Small intestine (tissue), 7 donors: ENCODE measurements at regions not wholly inside any gene's neighbourhood (a gene's known extent, or its start where the extent isn't known, plus 50 kb on each side); places are given as distances from the start of the nearest gene placed in this dataset.

ENCODE experiments used
- DNase-seq, 2 donors: peaks; one replicate each; pipeline versions ENCODE4 v3.0.0 to v3.0.0-alpha.2; 2013
- FAIRE-seq: peaks from 2 replicates; lab custom pipeline; 2012; peaks lifted over from hg19 to GRCh38; lab: Jason Lieb, UNC
- H3K27ac ChIP-seq, 3 donors: one replicate each; pipeline ENCODE4 v1.5.1; 2013; ENCODE audit warnings: low read length in 2 of 3, mild to moderate bottlenecking in 2 of 3, control low read depth in 1 of 3, inconsistent platforms in 1 of 3, low read depth in 1 of 3, moderate library complexity in 1 of 3
- H3K27me3 ChIP-seq, 3 donors: one replicate each; pipeline ENCODE4 v1.6.1; 2013; ENCODE audit warnings: low read length in 3 of 3, inconsistent platforms in 1 of 3; ENCODE audit not compliant: control insufficient read depth in 3 of 3, insufficient read depth in 3 of 3
- H3K36me3 ChIP-seq, 3 donors: one replicate each; pipeline ENCODE4 v1.6.1; 2013; ENCODE audit warnings: low read length in 3 of 3, inconsistent platforms in 1 of 3, low read depth in 1 of 3, mild to moderate bottlenecking in 1 of 3, moderate library complexity in 1 of 3; ENCODE audit not compliant: control insufficient read depth in 3 of 3, insufficient read depth in 2 of 3
- H3K4me1 ChIP-seq, 3 donors: one replicate each; pipeline ENCODE4 v1.6.1; 2013; ENCODE audit warnings: low read length in 2 of 3, inconsistent platforms in 1 of 3, low read depth in 1 of 3, mild to moderate bottlenecking in 1 of 3, moderate library complexity in 1 of 3; ENCODE audit not compliant: control insufficient read depth in 3 of 3, insufficient read depth in 2 of 3
- H3K4me3 ChIP-seq, 3 donors: one replicate each; pipeline ENCODE4 v1.5.1; 2013; ENCODE audit warnings: low read length in 3 of 3, control low read depth in 1 of 3, inconsistent platforms in 1 of 3, low read depth in 1 of 3, mild to moderate bottlenecking in 1 of 3, moderate library complexity in 1 of 3
- H3K9me3 ChIP-seq, 2 donors: one replicate each; pipeline ENCODE4 v1.6.1; 2013; ENCODE audit warnings: low read depth in 1 of 2, low read length in 1 of 2; ENCODE audit not compliant: control insufficient read depth in 2 of 2, insufficient read depth in 1 of 2
- WGBS, 3 donors: extraction: QIAGEN DNeasy Blood & Tissue Kit; methylation state at CpG; one replicate each; pipeline ENCODE4 v1.1.7; 2013; 5-methylcytosine and 5-hydroxymethylcytosine counted together
- donor health status: healthy with polysubstance abuse.
- donor health status: control.
- donor health status: control.
- donor health status: Bipolar disorder and iron deficiency.
- donor health status: healthy.

DNA sequence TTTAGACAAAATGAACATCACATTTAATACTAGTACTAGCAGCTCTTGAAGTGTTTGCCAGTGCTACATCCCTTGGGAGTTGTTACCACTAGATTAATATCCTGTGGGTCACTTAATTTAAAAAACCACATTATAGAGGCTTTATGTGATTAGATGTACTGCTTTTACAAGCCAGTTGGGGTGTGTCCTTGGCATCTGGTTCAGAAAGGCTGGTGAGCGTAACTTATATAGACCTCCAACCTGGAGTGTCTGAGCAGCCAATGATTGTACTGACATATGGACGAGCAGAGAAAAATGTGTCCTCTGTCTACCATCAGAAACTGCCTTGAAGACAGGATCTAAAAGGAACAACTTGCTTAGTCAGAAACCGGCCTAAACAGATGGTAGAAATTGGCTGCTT, 306.2 kb upstream of the ATP11B start:
- H3K4me1 ChIP-seq, result no peaks in the 10 kb centered on the region
- no peaks in the 10 kb centered on the region for H3K9me3 ChIP-seq
- no peak overlapping the region for H3K27ac ChIP-seq
- DNase-seq (no peak), FAIRE-seq (no peak)
- H3K36me3 ChIP-seq, result no peaks in the 10 kb centered on the region
- no peak overlapping the region for H3K4me3 ChIP-seq
- WGBS, 3 donors, result 80 to 86% (median 81%) methylated on average over 3 of the region's 3 CpGs
- no peaks in the 10 kb centered on the region for H3K27me3 ChIP-seq

- no peaks in the 10 kb centered on the region for H3K36me3 ChIP-seq
- no peak for DNase-seq
- FAIRE-seq, result no peak
- 78 to 95% (median 84%) methylated on average over 2 of the region's 2 CpGs for WGBS, 3 donors
- no peaks in the 10 kb centered on the region for H3K9me3 ChIP-seq
- no peaks in the 10 kb centered on the region for H3K4me1 ChIP-seq
- H3K27me3 ChIP-seq, result no peaks in the 10 kb centered on the region
- no peak overlapping the region for H3K4me3 ChIP-seq
- no peak overlapping the region for H3K27ac ChIP-seq
Observed at GRCh38 chr3:182487611-182488010, 305.7 kb upstream of the ATP11B start.

GRCh38 chr3:182490596-182491491, 302.5 kb upstream of the ATP11B start:
- no peak for FAIRE-seq
- Histone ChIP-seq H3K27me3 (no peaks in the 10 kb centered on the region), H3K27ac (no peak overlapping the region), H3K9me3 (no peaks in the 10 kb centered on the region), H3K4me1 (no peaks in the 10 kb centered on the region), H3K4me3 (no peak overlapping the region), H3K36me3 (no peaks in the 10 kb centered on the region)
- 42 to 52% (median 45%) methylated on average over 10 of the region's 10 CpGs for WGBS, 3 donors
- DNase-seq, result peak; percentile 14 to 35

DNA sequence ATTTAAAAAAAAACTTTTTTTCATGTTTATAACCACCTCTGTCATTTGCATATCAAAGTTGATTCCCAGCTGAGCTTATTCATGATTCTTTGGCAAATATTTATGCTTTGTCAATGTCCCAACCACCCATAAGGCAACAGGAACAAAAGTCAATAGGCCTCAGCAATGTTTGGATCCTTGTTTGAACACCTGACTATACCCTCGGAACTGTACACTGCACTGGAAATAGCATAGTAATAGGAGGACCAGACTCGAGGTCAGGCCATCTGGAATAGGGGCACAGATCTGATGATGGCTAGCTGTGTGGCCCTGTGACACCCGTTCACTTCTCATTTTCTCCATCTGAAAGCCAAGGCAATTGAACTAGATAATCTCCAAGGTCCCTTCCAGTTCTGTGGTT, 301.7 kb upstream of the ATP11B start:
- Histone ChIP-seq H3K36me3 (no peaks in the 10 kb centered on the region), H3K27me3 (no peaks in the 10 kb centered on the region), H3K9me3 (no peaks in the 10 kb centered on the region), H3K4me1 (no peaks in the 10 kb centered on the region), H3K4me3 (no peak overlapping the region), H3K27ac (no peak overlapping the region)
- WGBS, 3 donors, result 38 to 65% (median 52%) methylated on average over 3 of the region's 3 CpGs
- FAIRE-seq (no peak), DNase-seq (no peak)

DNA sequence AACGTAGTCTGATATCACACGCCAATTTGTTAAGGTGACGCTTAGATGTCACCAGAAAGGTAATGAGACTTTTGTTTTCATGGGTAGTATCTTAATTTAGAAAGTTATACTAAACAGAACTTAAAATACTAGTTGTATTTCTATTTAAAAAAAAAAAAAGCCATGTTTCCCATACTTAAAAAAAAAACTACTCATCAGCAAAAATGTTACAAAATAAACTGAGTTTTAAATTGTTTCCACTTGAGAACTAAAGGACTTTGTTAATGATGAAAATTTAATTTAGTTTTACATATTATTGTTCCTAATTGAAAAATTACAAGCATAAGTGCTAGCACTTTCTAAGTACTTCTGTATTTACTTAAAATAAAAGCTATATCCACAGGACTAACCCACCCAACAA, 300.8 kb upstream of the ATP11B start:
- no peaks in the 10 kb centered on the region for H3K36me3 ChIP-seq
- FAIRE-seq (no peak), DNase-seq (no peak)
- no peaks in the 10 kb centered on the region for H3K9me3 ChIP-seq
- WGBS, 3 donors, result 89 to 95% (median 93%) methylated on average over 3 of the region's 3 CpGs
- no peak overlapping the region for H3K4me3 ChIP-seq
- H3K27ac ChIP-seq, result no peak overlapping the region
- H3K4me1 ChIP-seq, result no peaks in the 10 kb centered on the region
- H3K27me3 ChIP-seq, result no peaks in the 10 kb centered on the region

- no peak overlapping the region for H3K27ac ChIP-seq
- DNase-seq (no peak), FAIRE-seq (no peak)
- no peaks in the 10 kb centered on the region for H3K9me3 ChIP-seq
- H3K36me3 ChIP-seq, result no peaks in the 10 kb centered on the region
- H3K4me3 ChIP-seq, result no peak overlapping the region
- H3K4me1 ChIP-seq, result no peaks in the 10 kb centered on the region
- H3K27me3 ChIP-seq, result peaks cover 0 to 3% (median 2%) of the 10 kb centered on the region in 3 donors
- 75 to 77% (median 75%) methylated on average over 10 of the region's 10 CpGs for WGBS, 3 donors
Observed at GRCh38 chr3:182500289-182500688, 293.0 kb upstream of the ATP11B start.

DNA sequence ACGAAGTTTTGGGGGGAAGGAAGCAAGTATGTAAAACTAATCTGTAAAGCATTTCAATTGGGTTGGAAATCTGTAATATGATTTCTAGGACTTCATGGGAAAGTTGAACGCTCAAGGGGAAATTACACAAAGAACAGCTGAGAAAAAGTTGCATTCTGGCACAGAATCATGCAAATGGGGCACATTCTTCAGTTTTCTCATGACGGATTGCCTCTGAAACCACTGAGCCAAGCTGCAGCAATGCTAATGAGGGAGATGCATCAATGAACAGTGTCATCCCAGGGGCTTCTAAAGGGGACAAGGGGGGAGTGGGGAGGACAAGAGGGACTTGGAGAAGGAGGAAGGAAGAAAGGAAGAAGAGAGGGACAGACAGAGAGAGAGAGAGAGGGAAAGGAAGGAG, 291.4 kb upstream of the ATP11B start:
- FAIRE-seq (no peak), DNase-seq (no peak)
- H3K4me1 ChIP-seq, result no peaks in the 10 kb centered on the region
- no peaks in the 10 kb centered on the region for H3K9me3 ChIP-seq
- H3K27me3 ChIP-seq, result peaks cover 0 to 3% (median 2%) of the 10 kb centered on the region in 3 donors
- 40 to 60% (median 51%) methylated on average over 3 of the region's 3 CpGs for WGBS, 3 donors
- H3K4me3 ChIP-seq, result no peak overlapping the region
- H3K27ac ChIP-seq, result no peak overlapping the region
- H3K36me3 ChIP-seq, result no peaks in the 10 kb centered on the region

GRCh38 chr3:182503401-182503800, 289.9 kb upstream of the ATP11B start:
- Histone ChIP-seq H3K9me3 (no peaks in the 10 kb centered on the region), H3K36me3 (no peaks in the 10 kb centered on the region), H3K27me3 (peaks cover 0 to 3% (median 2%) of the 10 kb centered on the region in 3 donors), H3K27ac (no peak overlapping the region), H3K4me3 (no peak overlapping the region), H3K4me1 (no peaks in the 10 kb centered on the region)
- 74 to 80% (median 77%) methylated on average over 2 of the region's 2 CpGs for WGBS, 3 donors
- FAIRE-seq (no peak), DNase-seq (no peak)
